ENCODE measurements at regions not wholly inside any gene's neighbourhood (a gene's known extent, or its start where the extent isn't known, plus 50 kb on each side); places are given as distances from the start of the nearest gene placed in this dataset.

DNA sequence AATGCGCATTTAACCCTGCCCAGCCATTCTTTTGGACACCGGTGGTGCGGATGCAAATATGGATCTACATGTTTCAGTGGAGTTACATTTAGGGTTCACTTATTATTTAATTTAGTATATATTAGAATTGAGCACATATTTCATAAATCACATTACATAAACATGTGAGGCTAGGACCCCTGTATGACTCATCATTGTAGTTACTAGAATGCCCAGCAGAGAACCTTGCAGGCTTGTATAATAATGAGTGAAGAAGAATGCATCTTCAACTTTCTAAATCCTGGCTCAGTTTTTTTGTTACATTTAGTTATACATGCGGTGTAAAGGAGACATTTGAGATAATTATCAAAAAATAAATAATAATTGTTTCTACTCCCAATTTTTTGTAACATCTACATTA is 369.0 kb downstream of the ATP23 start:
- TF ChIP-seq POLR2A (IDR thresholded peaks at IDR 0.05; ENCODE audit: low read length) (no peak), GATA1 (IDR thresholded peaks at IDR 0.05; ENCODE audit: low read depth, low read length) (no peak)

All from erythroblast (primary cell).